ENCODE measurements at regions not wholly inside any gene's neighbourhood (a gene's known extent, or its start where the extent isn't known, plus 50 kb on each side); places are given as distances from the start of the nearest gene placed in this dataset.
"Not testable (repeated sequence)": the region's sequence is repeated elsewhere in the genome, so short reads cannot be mapped to it uniquely, and the experiment has no call there.

DNA sequence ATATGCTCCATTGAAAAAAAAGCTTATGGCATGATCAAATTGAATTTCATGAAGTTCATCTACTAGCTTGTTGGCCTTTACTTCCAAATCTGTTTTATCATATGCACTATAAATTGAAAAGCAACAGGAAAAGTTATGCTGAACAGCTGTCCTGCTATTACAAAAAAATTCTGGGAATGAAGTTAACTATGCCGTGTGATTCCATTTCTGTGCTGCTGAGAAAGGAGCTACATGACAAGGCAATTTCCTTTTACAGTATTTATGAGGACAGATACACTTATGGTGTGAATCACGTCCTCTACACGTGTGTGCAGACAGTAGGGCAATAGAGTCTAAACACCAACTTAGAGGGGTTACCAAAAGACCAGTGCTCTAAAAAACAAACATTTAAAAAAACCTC, 426.5 kb upstream of the AKR1E2 start:
- H3K36me3 ChIP-seq = no peaks in the 10 kb centered on the region
- H3K27me3 ChIP-seq (ENCODE audit: low read depth) = no peaks in the 10 kb centered on the region
- no peaks in the 10 kb centered on the region for H3K4me1 ChIP-seq
- no peak overlapping the region for H3K4me3 ChIP-seq
- no peaks in the 10 kb centered on the region for H3K9me3 ChIP-seq
- H3K27ac ChIP-seq = no peak overlapping the region
- intact Hi-C loops (cut with DNase I) = no loop called here
- TF ChIP-seq, protein P1, sequence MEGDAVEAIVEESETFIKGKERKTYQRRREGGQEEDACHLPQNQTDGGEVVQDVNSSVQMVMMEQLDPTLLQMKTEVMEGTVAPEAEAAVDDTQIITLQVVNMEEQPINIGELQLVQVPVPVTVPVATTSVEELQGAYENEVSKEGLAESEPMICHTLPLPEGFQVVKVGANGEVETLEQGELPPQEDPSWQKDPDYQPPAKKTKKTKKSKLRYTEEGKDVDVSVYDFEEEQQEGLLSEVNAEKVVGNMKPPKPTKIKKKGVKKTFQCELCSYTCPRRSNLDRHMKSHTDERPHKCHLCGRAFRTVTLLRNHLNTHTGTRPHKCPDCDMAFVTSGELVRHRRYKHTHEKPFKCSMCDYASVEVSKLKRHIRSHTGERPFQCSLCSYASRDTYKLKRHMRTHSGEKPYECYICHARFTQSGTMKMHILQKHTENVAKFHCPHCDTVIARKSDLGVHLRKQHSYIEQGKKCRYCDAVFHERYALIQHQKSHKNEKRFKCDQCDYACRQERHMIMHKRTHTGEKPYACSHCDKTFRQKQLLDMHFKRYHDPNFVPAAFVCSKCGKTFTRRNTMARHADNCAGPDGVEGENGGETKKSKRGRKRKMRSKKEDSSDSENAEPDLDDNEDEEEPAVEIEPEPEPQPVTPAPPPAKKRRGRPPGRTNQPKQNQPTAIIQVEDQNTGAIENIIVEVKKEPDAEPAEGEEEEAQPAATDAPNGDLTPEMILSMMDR (IDR thresholded peaks at IDR 0.05) = no peak
- DNase-seq (no peak), ATAC-seq (no peak)

DNA sequence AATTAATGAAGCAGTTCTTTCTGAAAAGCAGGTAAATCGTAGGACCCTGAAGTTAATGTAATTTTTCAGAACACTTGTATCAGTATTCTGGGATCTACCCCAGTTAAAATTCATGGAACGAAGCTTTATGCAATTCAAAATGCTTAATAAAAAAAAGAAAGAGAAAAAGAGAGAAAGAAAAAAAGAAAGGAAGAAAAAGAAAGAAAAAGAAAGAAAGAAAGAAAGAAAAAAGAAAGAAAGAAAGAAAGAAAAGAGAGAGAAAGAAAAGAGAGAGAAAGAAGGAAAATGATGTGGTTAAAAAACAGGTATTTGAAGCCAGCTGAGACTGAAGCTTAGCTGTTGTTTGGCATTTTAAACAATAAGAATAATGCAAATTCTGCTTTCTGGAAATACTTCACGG, 427.4 kb upstream of the AKR1E2 start:
- TF ChIP-seq, protein P1 (IDR thresholded peaks at IDR 0.05) = no peak
- intact Hi-C loops (cut with DNase I) = no loop called here
- no peaks in the 10 kb centered on the region for H3K9me3 ChIP-seq
- no peaks in the 10 kb centered on the region for H3K36me3 ChIP-seq
- H3K4me1 ChIP-seq = no peaks in the 10 kb centered on the region
- no peaks in the 10 kb centered on the region for H3K27me3 ChIP-seq (ENCODE audit: low read depth)
- no peak overlapping the region for H3K27ac ChIP-seq
- DNase-seq (no peak), ATAC-seq (no peak)
- H3K4me3 ChIP-seq = no peak overlapping the region

DNA sequence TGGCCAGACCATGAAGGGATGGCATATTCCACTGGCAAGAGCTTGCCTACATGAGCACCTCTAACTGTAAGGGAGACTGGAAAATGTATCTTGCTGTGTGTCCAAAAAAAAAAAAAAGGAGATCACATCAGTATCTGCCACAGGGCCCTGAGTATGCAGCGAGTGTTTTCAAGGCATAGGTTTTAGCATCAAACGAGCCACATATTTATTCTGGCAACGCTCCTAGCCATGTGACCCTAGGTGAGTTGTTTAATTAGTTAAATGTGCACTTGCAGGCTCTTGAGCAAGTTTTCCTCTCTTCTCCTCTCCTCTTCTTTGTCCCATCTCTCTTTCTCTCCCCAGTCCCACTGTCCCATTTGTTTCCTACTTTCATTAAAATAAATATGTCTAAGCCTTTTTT, 428.7 kb upstream of the AKR1E2 start:
- H3K4me1 ChIP-seq = no peaks in the 10 kb centered on the region
- DNase-seq (no peak), ATAC-seq (no peak)
- H3K27me3 ChIP-seq (ENCODE audit: low read depth) = no peaks in the 10 kb centered on the region
- H3K36me3 ChIP-seq = no peaks in the 10 kb centered on the region
- TF ChIP-seq, protein P1 (IDR thresholded peaks at IDR 0.05) = no peak
- H3K9me3 ChIP-seq = no peaks in the 10 kb centered on the region
- H3K4me3 ChIP-seq = no peak overlapping the region
- no peak overlapping the region for H3K27ac ChIP-seq
- intact Hi-C loops (cut with DNase I) = no loop called here

DNA sequence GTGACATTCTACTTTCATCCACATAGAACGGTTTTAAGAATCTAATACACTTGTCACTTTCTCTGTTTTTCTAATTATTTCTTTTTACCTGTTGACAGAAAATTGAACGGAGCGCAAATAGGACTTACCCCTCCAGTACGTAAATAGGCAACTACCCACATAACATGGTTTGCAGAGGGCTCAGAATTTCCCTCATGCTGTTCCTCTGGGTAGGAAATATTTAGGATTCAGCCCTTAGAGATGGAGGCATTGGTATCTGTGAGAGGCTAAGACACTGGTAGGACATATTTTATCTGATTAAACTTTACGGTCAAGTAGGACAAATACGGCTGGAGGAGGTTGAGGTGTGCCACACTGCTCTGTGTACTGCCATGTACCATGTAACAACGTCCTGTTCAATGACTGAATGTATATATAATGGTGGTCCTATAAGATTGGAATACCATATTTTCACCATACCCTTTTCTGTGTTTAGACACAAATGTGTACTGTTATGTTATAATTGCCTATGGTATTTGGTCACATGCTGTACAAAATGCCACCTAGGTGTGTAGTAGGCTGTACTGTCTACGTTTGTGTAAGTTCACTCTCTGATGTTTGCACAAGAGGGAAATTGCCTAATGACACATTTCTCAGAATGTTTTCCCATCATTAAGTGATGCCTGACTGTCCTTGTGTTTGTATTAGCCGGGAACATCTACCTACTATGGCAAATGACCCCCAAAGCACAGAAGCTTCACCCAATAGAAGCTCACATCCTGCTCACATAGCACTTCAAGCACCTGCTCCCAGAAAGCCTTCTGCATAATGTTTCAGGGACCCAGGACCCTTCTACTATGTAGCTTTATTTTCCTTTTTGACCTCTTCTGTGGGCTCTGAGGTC, 429.4 kb upstream of the AKR1E2 start:
- Histone ChIP-seq H3K27me3 (ENCODE audit: low read depth) (no peaks in the 10 kb centered on the region), H3K4me1 (no peaks in the 10 kb centered on the region), H3K36me3 (no peaks in the 10 kb centered on the region), H3K27ac (no peak overlapping the region), H3K4me3 (no peak overlapping the region), H3K9me3 (no peaks in the 10 kb centered on the region)
- ATAC-seq (no peak), DNase-seq (no peak)
- TF ChIP-seq, protein P1 (IDR thresholded peaks at IDR 0.05) = no peak
- intact Hi-C loops (cut with DNase I) = no loop called here

DNA sequence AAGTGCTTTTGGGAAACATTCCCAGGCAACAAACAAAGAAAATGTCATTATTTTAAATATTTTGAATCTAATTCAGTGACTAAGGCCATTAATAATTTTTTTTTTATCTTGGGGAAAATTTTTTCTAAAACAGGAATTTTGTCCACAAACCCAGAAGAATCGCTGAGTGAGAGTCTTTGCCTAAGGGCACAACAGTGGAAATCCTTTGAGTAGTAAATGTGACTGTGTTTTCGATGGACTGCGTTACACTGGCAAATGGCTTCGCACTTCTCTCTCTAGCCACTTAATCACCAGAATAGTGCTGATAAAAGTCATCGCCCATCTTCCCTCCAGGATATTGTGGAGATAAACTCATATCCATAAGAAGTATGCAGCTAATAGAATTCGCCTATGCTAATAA, 430.3 kb upstream of the AKR1E2 start:
- ATAC-seq = no peak
- no peaks in the 10 kb centered on the region for H3K4me1 ChIP-seq
- H3K27ac ChIP-seq = no peak overlapping the region
- H3K9me3 ChIP-seq = no peaks in the 10 kb centered on the region
- intact Hi-C loops (cut with DNase I) = no loop called here
- DNase-seq = no peak
- TF ChIP-seq, protein P1 (IDR thresholded peaks at IDR 0.05) = no peak
- no peaks in the 10 kb centered on the region for H3K27me3 ChIP-seq (ENCODE audit: low read depth)
- no peaks in the 10 kb centered on the region for H3K36me3 ChIP-seq
- H3K4me3 ChIP-seq = no peak overlapping the region

DNA sequence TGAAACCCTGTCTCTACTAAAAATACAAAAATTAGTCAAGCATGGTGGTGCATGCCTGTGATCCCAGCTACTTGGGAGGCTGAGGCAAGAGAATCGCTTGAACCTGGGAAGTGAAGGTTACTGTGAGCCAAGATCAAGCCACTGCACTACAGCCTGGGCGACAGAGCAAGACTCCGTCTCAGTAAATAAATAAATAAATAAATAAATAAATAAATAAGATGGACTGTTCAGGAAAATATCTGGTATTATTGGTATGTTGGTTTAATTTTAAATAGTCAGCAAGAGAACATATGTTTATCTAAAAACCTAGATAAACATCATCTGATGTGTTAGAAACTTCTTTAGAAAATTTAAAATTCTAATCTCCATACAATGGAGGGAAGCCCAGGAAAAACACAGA, 431.6 kb upstream of the AKR1E2 start:
- H3K36me3 ChIP-seq; ATAC-seq; intact Hi-C loops (cut with DNase I); H3K27me3 ChIP-seq (ENCODE audit: low read depth); H3K9me3 ChIP-seq; H3K4me3 ChIP-seq; H3K27ac ChIP-seq; DNase-seq; H3K4me1 ChIP-seq: not testable (repeated sequence)

Data from lower lobe of right lung (tissue), 2 donors.